C4-2B (cell line): ENCODE measurements at regions not wholly inside any gene's neighbourhood (a gene's known extent, or its start where the extent isn't known, plus 50 kb on each side); places are given as distances from the start of the nearest gene placed in this dataset.

Experiments
- ZFX ChIP-seq: fragments of 450-650 bp; IDR thresholded peaks from 2 replicates; pipeline ENCODE4 v1.6.1; 2017
- TF ChIP-seq, protein P1 (sequence below): fragments of 450-650 bp; conservative IDR thresholded peaks from 2 replicates; pipeline ENCODE4 v1.5.1; 2017; ENCODE audit warnings: mild to moderate bottlenecking

DNA sequence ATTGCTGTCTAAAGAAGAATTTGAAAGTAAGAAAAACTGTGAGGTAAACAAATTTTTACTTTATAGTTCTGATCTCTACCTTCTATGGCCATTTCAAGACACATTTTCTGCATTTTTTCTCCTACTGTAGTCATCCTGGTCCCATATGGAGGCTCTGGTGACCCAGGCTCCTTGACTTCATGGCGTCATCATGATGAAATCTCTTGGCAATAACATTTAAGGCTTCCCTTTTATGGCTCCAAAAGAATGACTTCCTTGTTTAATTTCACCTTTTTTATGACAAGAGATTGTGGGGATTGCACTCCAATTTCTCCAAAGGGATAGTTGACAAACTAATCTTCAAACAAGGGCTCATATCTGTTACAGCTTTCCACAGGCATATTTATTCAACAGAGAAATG, 143.0 kb upstream of the SCN7A start:
- TF ChIP-seq, protein P1, sequence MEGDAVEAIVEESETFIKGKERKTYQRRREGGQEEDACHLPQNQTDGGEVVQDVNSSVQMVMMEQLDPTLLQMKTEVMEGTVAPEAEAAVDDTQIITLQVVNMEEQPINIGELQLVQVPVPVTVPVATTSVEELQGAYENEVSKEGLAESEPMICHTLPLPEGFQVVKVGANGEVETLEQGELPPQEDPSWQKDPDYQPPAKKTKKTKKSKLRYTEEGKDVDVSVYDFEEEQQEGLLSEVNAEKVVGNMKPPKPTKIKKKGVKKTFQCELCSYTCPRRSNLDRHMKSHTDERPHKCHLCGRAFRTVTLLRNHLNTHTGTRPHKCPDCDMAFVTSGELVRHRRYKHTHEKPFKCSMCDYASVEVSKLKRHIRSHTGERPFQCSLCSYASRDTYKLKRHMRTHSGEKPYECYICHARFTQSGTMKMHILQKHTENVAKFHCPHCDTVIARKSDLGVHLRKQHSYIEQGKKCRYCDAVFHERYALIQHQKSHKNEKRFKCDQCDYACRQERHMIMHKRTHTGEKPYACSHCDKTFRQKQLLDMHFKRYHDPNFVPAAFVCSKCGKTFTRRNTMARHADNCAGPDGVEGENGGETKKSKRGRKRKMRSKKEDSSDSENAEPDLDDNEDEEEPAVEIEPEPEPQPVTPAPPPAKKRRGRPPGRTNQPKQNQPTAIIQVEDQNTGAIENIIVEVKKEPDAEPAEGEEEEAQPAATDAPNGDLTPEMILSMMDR = no peak
- no peak for TF ChIP-seq ZFX
